GM23338 (cell line): ENCODE measurements at regions not wholly inside any gene's neighbourhood (a gene's known extent, or its start where the extent isn't known, plus 50 kb on each side); places are given as distances from the start of the nearest gene placed in this dataset.

Experiments used
- ATAC-seq: fragments of 200-7000 bp; cut with Tn5 transposase; 3 replicates; pipeline ENCODE4 v1.9.1; 2020
- DNase-seq: peaks from one replicate; pipeline ENCODE4 v3.0.0-alpha.2; 2015; ENCODE audit warnings: low spot score
- H2AFZ ChIP-seq: fragments of 200-600 bp; sonication (generic); 2 replicates; pipeline ENCODE4 v1.8.0; 2016; ENCODE audit warnings: antibody characterized with exemption, mild to moderate bottlenecking, moderate library complexity
- H3F3A ChIP-seq: fragments of 200-600 bp; sonication (generic); replicated peaks from 2 replicates; pipeline ENCODE4 v1.8.0; 2017; ENCODE audit warnings: antibody characterized with exemption, mixed run types, low read depth
- H3K27ac ChIP-seq: fragments of 200-600 bp; sonication (generic); 2 replicates; pipeline ENCODE4 v1.6.1; 2016; ENCODE audit warnings: low read depth
- H3K27me3 ChIP-seq: fragments of 200-600 bp; sonication (generic); 2 replicates; pipeline ENCODE4 v1.8.0; 2016; ENCODE audit warnings: mild to moderate bottlenecking, mixed run types, moderate library complexity; ENCODE audit not compliant: insufficient read depth
- H3K36me3 ChIP-seq: fragments of 200-600 bp; sonication (generic); 2 replicates; pipeline ENCODE4 v1.8.0; 2016; ENCODE audit warnings: mild to moderate bottlenecking; ENCODE audit not compliant: insufficient read depth
- H3K4me1 ChIP-seq: fragments of 200-600 bp; sonication (generic); 2 replicates; pipeline ENCODE4 v1.8.0; 2016; ENCODE audit warnings: mild to moderate bottlenecking, moderate library complexity; ENCODE audit not compliant: insufficient read depth
- H3K4me2 ChIP-seq: fragments of 200-600 bp; sonication (generic); 2 replicates; pipeline ENCODE4 v1.7.1; 2017; ENCODE audit warnings: mixed run types
- H3K4me3 ChIP-seq: fragments of 200-600 bp; sonication (generic); 2 replicates; pipeline ENCODE4 v1.6.1; 2016; ENCODE audit warnings: mixed run types
- H3K79me2 ChIP-seq: fragments of 200-600 bp; sonication (generic); replicated peaks from 2 replicates; pipeline ENCODE4 v1.8.0; 2017; ENCODE audit warnings: mild to moderate bottlenecking; ENCODE audit not compliant: insufficient read depth
- H3K9me2 ChIP-seq: fragments of 200-600 bp; sonication (generic); 2 replicates; pipeline ENCODE4 v1.8.0; 2017; ENCODE audit not compliant: insufficient read depth
- H4K20me1 ChIP-seq: fragments of 200-600 bp; sonication (generic); replicated peaks from 2 replicates; pipeline ENCODE4 v1.8.0; 2017; ENCODE audit warnings: mild to moderate bottlenecking; ENCODE audit not compliant: insufficient read depth
- H3K27ac Mint-ChIP-seq: 2 replicates; pipeline ENCODE4 v1.8.0; 2020; ENCODE audit warnings: inconsistent platforms, mild to moderate bottlenecking, moderate library complexity, mixed read lengths
- H3K27me3 Mint-ChIP-seq: 3 replicates; pipeline ENCODE4 v1.8.0; 2022; ENCODE audit warnings: low read depth, mild to moderate bottlenecking, moderate library complexity, mixed read lengths, inconsistent platforms; ENCODE audit not compliant: insufficient read depth, poor library complexity
- H3K36me3 Mint-ChIP-seq: 3 replicates; pipeline ENCODE4 v1.8.0; 2021; ENCODE audit warnings: low read depth, mild to moderate bottlenecking, inconsistent platforms, moderate library complexity, mixed read lengths
- H3K4me1 Mint-ChIP-seq: 3 replicates; pipeline ENCODE4 v1.8.0; 2020; ENCODE audit warnings: mild to moderate bottlenecking, inconsistent platforms, mixed read lengths
- H3K4me3 Mint-ChIP-seq: 3 replicates; pipeline ENCODE4 v1.8.0; 2021; ENCODE audit warnings: moderate library complexity, mild to moderate bottlenecking, inconsistent platforms, mixed read lengths
- H3K9me3 Mint-ChIP-seq: 3 replicates; pipeline ENCODE4 v1.8.0; 2020; ENCODE audit warnings: moderate library complexity, mild to moderate bottlenecking, inconsistent platforms, mixed read lengths
- CREB1 ChIP-seq: fragments of 250-450 bp; sonication (Bioruptor Pico); IDR thresholded peaks from 2 replicates; pipeline ENCODE4 v1.5.0; 2020; ENCODE audit warnings: low read depth, mild to moderate bottlenecking, moderate library complexity
- EZH2phosphoT487 ChIP-seq: fragments of 200-600 bp; sonication (generic); IDR thresholded peaks from one replicate; pipeline ENCODE4 v1.8.1; 2018; ENCODE audit warnings: antibody characterized with exemption; ENCODE audit not compliant: unreplicated experiment
- NANOG ChIP-seq: IDR thresholded peaks from 2 replicates; pipeline ENCODE4 v1.6.1; 2016; ENCODE audit warnings: antibody characterized with exemption, borderline replicate concordance
- POLR2AphosphoS5 ChIP-seq: IDR thresholded peaks from 2 replicates; pipeline ENCODE4 v1.6.1; 2016; ENCODE audit warnings: antibody characterized with exemption, low read depth
- REST ChIP-seq: IDR thresholded peaks from one replicate; pipeline ENCODE4 v1.6.1; 2018; ENCODE audit warnings: antibody characterized with exemption; ENCODE audit not compliant: unreplicated experiment
- STAT1 ChIP-seq: IDR thresholded peaks from one replicate; pipeline ENCODE4 v1.6.1; 2016; ENCODE audit warnings: antibody characterized with exemption; ENCODE audit not compliant: unreplicated experiment
- TF ChIP-seq, protein P1 (sequence below), 2 experiments: fragments of 200-600 bp in 1 of 2; sonication (generic) in 1 of 2; conservative IDR thresholded peaks; 2 replicates each; pipeline versions ENCODE4 v1.5.1 to v1.6.1; 2016 to 2017; ENCODE audit warnings: antibody characterized with exemption in 2 of 2, low read depth in 2 of 2, mild to moderate bottlenecking in 2 of 2, moderate library complexity in 1 of 2
- TF ChIP-seq, protein P2 (sequence below): IDR thresholded peaks from 2 replicates; pipeline ENCODE4 v1.6.1; 2016; ENCODE audit warnings: antibody characterized with exemption

DNA sequence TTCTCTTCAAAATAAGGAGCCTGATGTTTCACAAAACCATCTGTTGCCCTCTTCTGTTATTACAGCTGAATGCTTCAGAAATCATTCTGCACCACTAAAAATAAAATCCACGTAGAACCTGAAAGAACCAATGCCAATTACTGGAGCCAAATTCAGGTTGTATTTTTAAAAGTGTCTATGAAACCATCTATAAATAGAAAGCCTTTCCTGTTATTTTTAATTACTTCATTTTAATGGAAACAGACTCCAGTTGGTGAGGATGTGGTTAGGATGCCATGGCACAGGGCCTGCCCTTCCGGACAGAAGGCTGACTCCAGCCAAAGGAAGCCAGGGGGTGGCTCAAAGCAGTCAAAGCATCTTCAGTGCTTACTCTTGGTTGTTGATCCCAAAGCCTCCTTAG is 119.8 kb downstream of the TENT4A start (continued):
- TF ChIP-seq, protein P1, sequence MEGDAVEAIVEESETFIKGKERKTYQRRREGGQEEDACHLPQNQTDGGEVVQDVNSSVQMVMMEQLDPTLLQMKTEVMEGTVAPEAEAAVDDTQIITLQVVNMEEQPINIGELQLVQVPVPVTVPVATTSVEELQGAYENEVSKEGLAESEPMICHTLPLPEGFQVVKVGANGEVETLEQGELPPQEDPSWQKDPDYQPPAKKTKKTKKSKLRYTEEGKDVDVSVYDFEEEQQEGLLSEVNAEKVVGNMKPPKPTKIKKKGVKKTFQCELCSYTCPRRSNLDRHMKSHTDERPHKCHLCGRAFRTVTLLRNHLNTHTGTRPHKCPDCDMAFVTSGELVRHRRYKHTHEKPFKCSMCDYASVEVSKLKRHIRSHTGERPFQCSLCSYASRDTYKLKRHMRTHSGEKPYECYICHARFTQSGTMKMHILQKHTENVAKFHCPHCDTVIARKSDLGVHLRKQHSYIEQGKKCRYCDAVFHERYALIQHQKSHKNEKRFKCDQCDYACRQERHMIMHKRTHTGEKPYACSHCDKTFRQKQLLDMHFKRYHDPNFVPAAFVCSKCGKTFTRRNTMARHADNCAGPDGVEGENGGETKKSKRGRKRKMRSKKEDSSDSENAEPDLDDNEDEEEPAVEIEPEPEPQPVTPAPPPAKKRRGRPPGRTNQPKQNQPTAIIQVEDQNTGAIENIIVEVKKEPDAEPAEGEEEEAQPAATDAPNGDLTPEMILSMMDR (conservative IDR thresholded peaks at IDR 0.05; ENCODE audit: low read depth in 2 of 2), result no peak
- TF ChIP-seq REST (no peak), NANOG (no peak), POLR2AphosphoS5 (no peak), STAT1 (no peak), CREB1 (CRISPR knock-in tag) (no peak), EZH2phosphoT487 (no peak)
- TF ChIP-seq, protein P2, sequence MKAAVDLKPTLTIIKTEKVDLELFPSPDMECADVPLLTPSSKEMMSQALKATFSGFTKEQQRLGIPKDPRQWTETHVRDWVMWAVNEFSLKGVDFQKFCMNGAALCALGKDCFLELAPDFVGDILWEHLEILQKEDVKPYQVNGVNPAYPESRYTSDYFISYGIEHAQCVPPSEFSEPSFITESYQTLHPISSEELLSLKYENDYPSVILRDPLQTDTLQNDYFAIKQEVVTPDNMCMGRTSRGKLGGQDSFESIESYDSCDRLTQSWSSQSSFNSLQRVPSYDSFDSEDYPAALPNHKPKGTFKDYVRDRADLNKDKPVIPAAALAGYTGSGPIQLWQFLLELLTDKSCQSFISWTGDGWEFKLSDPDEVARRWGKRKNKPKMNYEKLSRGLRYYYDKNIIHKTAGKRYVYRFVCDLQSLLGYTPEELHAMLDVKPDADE, result no peak

DNA sequence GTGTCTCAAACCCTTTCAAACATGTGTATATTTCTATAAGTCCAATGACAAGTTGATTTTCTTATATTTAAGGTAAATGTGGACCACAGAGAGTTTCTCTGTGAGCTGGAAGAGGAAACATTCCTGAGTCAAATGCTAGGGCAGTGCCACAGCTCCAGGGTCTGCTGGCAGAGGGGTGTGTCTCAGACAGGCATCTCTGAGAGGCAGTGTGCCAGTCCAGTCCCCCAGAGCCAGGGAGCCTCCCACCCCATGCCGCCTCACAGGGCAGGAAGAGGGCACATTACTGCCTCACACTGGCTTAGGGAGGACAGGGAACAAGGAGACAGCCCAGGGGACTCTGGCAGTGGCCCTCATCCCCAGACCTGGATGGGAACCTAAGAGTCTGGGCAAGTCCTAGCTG is 120.2 kb downstream of the TENT4A start:
- peaks cover 14% of the 10 kb centered on the region for H3K36me3 Mint-ChIP-seq
- TF ChIP-seq POLR2AphosphoS5 (no peak), EZH2phosphoT487 (no peak)
- TF ChIP-seq, protein P1 (conservative IDR thresholded peaks at IDR 0.05; ENCODE audit: low read depth in 2 of 2), result peak in 1 of 2 experiments; percentile 19; a peak in 1 of 4 replicates
- no peaks in the 10 kb centered on the region for H3K4me1 Mint-ChIP-seq
- Histone ChIP-seq H3F3A (0 out of 2 replicates have a peak, but pooled peaks cover 5% of the 10 kb centered on the region), H4K20me1 (no peaks in the 10 kb centered on the region), H3K9me2 (no peaks in the 10 kb centered on the region), H3K4me3 (no peak overlapping the region), H3K36me3 (no peaks in the 10 kb centered on the region), H3K27me3 (no peaks in the 10 kb centered on the region), H3K27ac (no peak overlapping the region), H3K4me2 (no peak overlapping the region), H2AFZ (no peak overlapping the region), H3K79me2 (no peaks in the 10 kb centered on the region), H3K4me1 (no peaks in the 10 kb centered on the region)
- no peak overlapping the region for H3K4me3 Mint-ChIP-seq
- peaks cover 31% of the 10 kb centered on the region for H3K9me3 Mint-ChIP-seq
- ATAC-seq (no peak), DNase-seq (no peak)
- H3K27me3 Mint-ChIP-seq, result peaks cover 13% of the 10 kb centered on the region
- no peak overlapping the region for H3K27ac Mint-ChIP-seq
